HEK293 (cell line): ENCODE measurements at regions not wholly inside any gene's neighbourhood (a gene's known extent, or its start where the extent isn't known, plus 50 kb on each side); places are given as distances from the start of the nearest gene placed in this dataset.

Experiments
- CTCF ChIA-PET: fragments of 350-600 bp; formaldehyde crosslinking; extraction: SDS; loops from one replicate; lab custom pipeline; 2021; ENCODE audit warnings: antibody characterized with exemption; lab: Yijun Ruan, JAX
- POLR2A ChIA-PET: fragments of 300-600 bp; formaldehyde crosslinking; extraction: SDS; loops from one replicate; lab custom pipeline; 2020; ENCODE audit warnings: antibody characterized with exemption, inconsistent platforms; lab: Yijun Ruan, JAX
- H3K27ac ChIP-seq: fragments of 200-500 bp; sonication (Bioruptor generic); 2 replicates; pipeline ENCODE4 v1.5.1; 2014; ENCODE audit warnings: low read depth, low read length, control low read depth, inconsistent platforms; ENCODE audit errors: extremely low read depth
- H3K36me3 ChIP-seq, 2 experiments: fragments of 200-500 bp in 1 of 2; sonication (Bioruptor generic) in 1 of 2; 1 replicate in 1 of 2; 2 replicates in 1 of 2; pipeline ENCODE4 v1.5.1; 2014 to 2017; ENCODE audit warnings: inconsistent platforms in 2 of 2, low read length in 2 of 2; ENCODE audit not compliant: control insufficient read depth in 2 of 2, insufficient read depth in 1 of 2
- H3K4me1 ChIP-seq: fragments of 200-500 bp; sonication (Bioruptor generic); 2 replicates; pipeline ENCODE4 v1.5.1; 2014; ENCODE audit warnings: mild to moderate bottlenecking, low read length, inconsistent platforms; ENCODE audit not compliant: control insufficient read depth, insufficient read depth
- H3K4me3 ChIP-seq: 2 replicates; pipeline ENCODE4 v1.5.1; 2011; ENCODE audit warnings: low read depth, mild to moderate bottlenecking, control low read depth, low read length, moderate library complexity
- H3K9me3 ChIP-seq: fragments of 200-500 bp; sonication (Bioruptor generic); 2 replicates; pipeline ENCODE4 v1.5.1; 2014; ENCODE audit warnings: low read depth, low read length, inconsistent platforms; ENCODE audit not compliant: control insufficient read depth, insufficient read depth
- GLIS2 ChIP-seq: fragments of 450-650 bp; formaldehyde crosslinking; IDR thresholded peaks from 2 replicates; pipeline ENCODE4 v1.5.1; 2016; ENCODE audit warnings: missing biosample characterization, missing genetic modification characterization
- HOXD13 ChIP-seq: sonication (generic); formaldehyde crosslinking; IDR thresholded peaks from 2 replicates; pipeline ENCODE4 v1.8.0; 2022; ENCODE audit warnings: missing genetic modification reagents, borderline replicate concordance
- KLF7 ChIP-seq: fragments of 450-650 bp; formaldehyde crosslinking; IDR thresholded peaks from 2 replicates; pipeline ENCODE4 v1.5.1; 2016; ENCODE audit warnings: missing biosample characterization, missing genetic modification characterization, borderline replicate concordance
- KLF8 ChIP-seq: fragments of 450-650 bp; formaldehyde crosslinking; IDR thresholded peaks from 2 replicates; pipeline ENCODE4 v1.5.1; 2016; ENCODE audit warnings: missing biosample characterization, missing genetic modification characterization
- KLF9 ChIP-seq: fragments of 450-650 bp; formaldehyde crosslinking; IDR thresholded peaks from 2 replicates; pipeline ENCODE4 v1.5.1; 2016; ENCODE audit warnings: missing biosample characterization, missing genetic modification characterization, low read depth
- SCRT2 ChIP-seq: fragments of 450-650 bp; formaldehyde crosslinking; IDR thresholded peaks from 2 replicates; pipeline ENCODE4 v1.5.1; 2016; ENCODE audit warnings: missing biosample characterization, missing genetic modification characterization
- SETDB1 ChIP-seq: IDR thresholded peaks from one replicate; pipeline ENCODE4 v1.6.1; 2017; ENCODE audit warnings: mild to moderate bottlenecking, low read length, moderate library complexity, mixed read lengths; ENCODE audit not compliant: insufficient read length
- TRIM28 ChIP-seq: IDR thresholded peaks from 2 replicates; pipeline ENCODE4 v1.6.1; 2011; ENCODE audit warnings: low read length, control low read depth, borderline replicate concordance
- ZFP41 ChIP-seq: fragments of 450-650 bp; formaldehyde crosslinking; IDR thresholded peaks from 2 replicates; pipeline ENCODE4 v1.5.1; 2016; ENCODE audit warnings: missing biosample characterization, missing genetic modification characterization, borderline replicate concordance
- ZNF16 ChIP-seq: fragments of 450-650 bp; formaldehyde crosslinking; IDR thresholded peaks from 2 replicates; pipeline ENCODE4 v1.5.1; 2016; ENCODE audit warnings: low read depth, missing biosample characterization, missing genetic modification characterization
- ZNF169 ChIP-seq: fragments of 450-650 bp; formaldehyde crosslinking; IDR thresholded peaks from 2 replicates; pipeline ENCODE4 v1.5.1; 2016; ENCODE audit warnings: missing biosample characterization, missing genetic modification characterization
- ZNF19 ChIP-seq: fragments of 450-650 bp; formaldehyde crosslinking; IDR thresholded peaks from 2 replicates; pipeline ENCODE4; 2016; ENCODE audit warnings: missing biosample characterization, missing genetic modification characterization, low read depth
- ZNF23 ChIP-seq: fragments of 450-650 bp; formaldehyde crosslinking; IDR thresholded peaks from 2 replicates; pipeline ENCODE4 v1.5.1; 2016; ENCODE audit warnings: missing biosample characterization, missing genetic modification characterization, borderline replicate concordance
- ZNF350 ChIP-seq: fragments of 450-650 bp; formaldehyde crosslinking; IDR thresholded peaks from 2 replicates; pipeline ENCODE4 v1.5.0; 2017; ENCODE audit warnings: missing biosample characterization, mild to moderate bottlenecking, missing genetic modification characterization
- ZNF354C ChIP-seq: fragments of 450-650 bp; formaldehyde crosslinking; IDR thresholded peaks from 2 replicates; pipeline ENCODE4 v1.5.1; 2016; ENCODE audit warnings: missing biosample characterization, missing genetic modification characterization, low read depth, borderline replicate concordance
- ZNF394 ChIP-seq: fragments of 450-650 bp; formaldehyde crosslinking; IDR thresholded peaks from 2 replicates; pipeline ENCODE4 v1.5.1; 2016; ENCODE audit warnings: missing biosample characterization, missing genetic modification characterization, mild to moderate bottlenecking, moderate library complexity, borderline replicate concordance
- ZNF544 ChIP-seq: fragments of 450-650 bp; formaldehyde crosslinking; IDR thresholded peaks from 2 replicates; pipeline ENCODE4 v1.5.0; 2017; ENCODE audit warnings: missing biosample characterization, missing genetic modification characterization
- ZNF596 ChIP-seq: fragments of 450-650 bp; IDR thresholded peaks from 2 replicates; pipeline ENCODE4 v1.5.0; 2018; ENCODE audit warnings: missing biosample characterization, mild to moderate bottlenecking, missing genetic modification characterization, moderate library complexity
- ZNF600 ChIP-seq: fragments of 450-650 bp; formaldehyde crosslinking; IDR thresholded peaks from 2 replicates; pipeline ENCODE4 v1.5.1; 2016; ENCODE audit warnings: missing biosample characterization, missing genetic modification characterization
- ZNF654 ChIP-seq: fragments of 450-650 bp; formaldehyde crosslinking; IDR thresholded peaks from 2 replicates; pipeline ENCODE4 v1.5.1; 2016; ENCODE audit warnings: low read depth, missing biosample characterization, missing genetic modification characterization
- ZNF660 ChIP-seq: fragments of 450-650 bp; IDR thresholded peaks from 2 replicates; pipeline ENCODE4 v1.5.1; 2018; ENCODE audit warnings: missing biosample characterization, mild to moderate bottlenecking, missing genetic modification characterization
- ZNF677 ChIP-seq: fragments of 450-650 bp; IDR thresholded peaks from 2 replicates; pipeline ENCODE4 v1.5.0; 2018; ENCODE audit warnings: missing biosample characterization, mild to moderate bottlenecking, missing genetic modification characterization, moderate library complexity
- ZNF701 ChIP-seq: fragments of 450-650 bp; formaldehyde crosslinking; IDR thresholded peaks from 2 replicates; pipeline ENCODE4 v1.5.1; 2016; ENCODE audit warnings: missing biosample characterization, missing genetic modification characterization
- ZNF785 ChIP-seq: fragments of 450-650 bp; formaldehyde crosslinking; IDR thresholded peaks from 2 replicates; pipeline ENCODE4 v1.5.1; 2016; ENCODE audit warnings: missing biosample characterization, missing genetic modification characterization
- ZNF791 ChIP-seq: fragments of 450-650 bp; formaldehyde crosslinking; IDR thresholded peaks from 2 replicates; pipeline ENCODE4 v1.5.1; 2016; ENCODE audit warnings: missing biosample characterization, missing genetic modification characterization
- ZSCAN30 ChIP-seq: fragments of 450-650 bp; IDR thresholded peaks from 2 replicates; pipeline ENCODE4 v1.5.1; 2018; ENCODE audit warnings: missing biosample characterization, mild to moderate bottlenecking, missing genetic modification characterization, moderate library complexity
- TF ChIP-seq, protein P1 (sequence below): fragments of 450-650 bp; formaldehyde crosslinking; IDR thresholded peaks from 2 replicates; pipeline ENCODE4 v1.5.0; 2017; ENCODE audit warnings: missing biosample characterization, missing genetic modification characterization, borderline replicate concordance
- TF ChIP-seq, protein P2 (sequence below): fragments of 450-650 bp; formaldehyde crosslinking; IDR thresholded peaks from 2 replicates; pipeline ENCODE4 v1.5.1; 2017; ENCODE audit warnings: missing biosample characterization, missing genetic modification characterization
- TF ChIP-seq, protein P3 (sequence below): fragments of 450-650 bp; formaldehyde crosslinking; IDR thresholded peaks from 2 replicates; pipeline ENCODE4 v1.5.1; 2016; ENCODE audit warnings: missing biosample characterization, missing genetic modification characterization

GRCh38 chr15:95616306-95616705 is 714.2 kb upstream of the NR2F2 start:
- no peaks in the 10 kb centered on the region for H3K9me3 ChIP-seq
- TF ChIP-seq TRIM28 (no peak), ZSCAN30 (no peak), ZNF600 (tag by site-specific recombination) (no peak), KLF8 (tag by site-specific recombination) (no peak), ZNF785 (tag by site-specific recombination) (no peak)
- H3K4me3 ChIP-seq = no peak overlapping the region
- H3K4me1 ChIP-seq = no peaks in the 10 kb centered on the region
- POLR2A ChIA-PET = no interaction called here
- CTCF ChIA-PET = interaction anchor here (0.5 to 0.6 kb wide), 2 partner anchors 12 to 367 kb away, joined by 3 to 7 read pairs; no protein-coding TSS in a partner anchor
- H3K36me3 ChIP-seq = no peaks in the 10 kb centered on the region
- H3K27ac ChIP-seq = no peak overlapping the region

DNA sequence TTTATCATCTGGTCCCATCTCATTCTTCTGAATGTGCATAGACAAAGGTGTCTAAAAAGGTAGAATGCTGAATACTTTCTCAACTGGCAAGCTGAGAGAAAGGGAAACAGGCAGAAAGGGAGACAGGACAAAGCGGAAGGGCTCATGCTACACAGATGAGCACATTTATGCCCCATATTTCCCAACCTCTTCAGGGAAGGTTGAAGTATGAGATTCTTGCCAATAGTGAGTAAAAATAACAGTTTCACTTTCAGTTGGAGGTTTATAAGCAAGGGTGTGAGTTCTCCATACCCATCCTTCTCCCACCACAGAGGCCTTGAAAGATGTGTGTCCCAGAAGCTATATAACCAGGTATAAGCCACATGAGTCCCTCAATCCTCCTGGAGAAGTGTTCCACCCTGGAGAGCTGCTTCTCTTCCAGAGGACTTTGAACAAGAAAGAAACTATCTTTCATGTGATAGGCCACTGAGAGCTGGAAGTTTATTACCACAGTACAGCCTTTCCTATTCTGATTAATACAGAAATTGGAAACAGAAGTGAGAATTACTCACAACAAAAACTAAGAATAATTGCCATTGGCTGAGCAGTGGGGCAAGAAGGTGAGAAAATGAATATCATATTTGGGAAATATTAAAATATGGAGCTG is 709.4 kb upstream of the NR2F2 start:
- Histone ChIP-seq H3K9me3 (no peaks in the 10 kb centered on the region), H3K27ac (no peak overlapping the region), H3K36me3 (no peaks in the 10 kb centered on the region), H3K4me1 (no peaks in the 10 kb centered on the region; the same call in 1 of the 2 replicates), H3K4me3 (no peak overlapping the region)
- CTCF ChIA-PET = interaction anchor here (0.6 to 1.2 kb wide), 2 partner anchors 11 to 1603 kb away, joined by 3 to 5 read pairs; no protein-coding TSS in a partner anchor
- POLR2A ChIA-PET = no interaction called here
- TF ChIP-seq, protein P1, sequence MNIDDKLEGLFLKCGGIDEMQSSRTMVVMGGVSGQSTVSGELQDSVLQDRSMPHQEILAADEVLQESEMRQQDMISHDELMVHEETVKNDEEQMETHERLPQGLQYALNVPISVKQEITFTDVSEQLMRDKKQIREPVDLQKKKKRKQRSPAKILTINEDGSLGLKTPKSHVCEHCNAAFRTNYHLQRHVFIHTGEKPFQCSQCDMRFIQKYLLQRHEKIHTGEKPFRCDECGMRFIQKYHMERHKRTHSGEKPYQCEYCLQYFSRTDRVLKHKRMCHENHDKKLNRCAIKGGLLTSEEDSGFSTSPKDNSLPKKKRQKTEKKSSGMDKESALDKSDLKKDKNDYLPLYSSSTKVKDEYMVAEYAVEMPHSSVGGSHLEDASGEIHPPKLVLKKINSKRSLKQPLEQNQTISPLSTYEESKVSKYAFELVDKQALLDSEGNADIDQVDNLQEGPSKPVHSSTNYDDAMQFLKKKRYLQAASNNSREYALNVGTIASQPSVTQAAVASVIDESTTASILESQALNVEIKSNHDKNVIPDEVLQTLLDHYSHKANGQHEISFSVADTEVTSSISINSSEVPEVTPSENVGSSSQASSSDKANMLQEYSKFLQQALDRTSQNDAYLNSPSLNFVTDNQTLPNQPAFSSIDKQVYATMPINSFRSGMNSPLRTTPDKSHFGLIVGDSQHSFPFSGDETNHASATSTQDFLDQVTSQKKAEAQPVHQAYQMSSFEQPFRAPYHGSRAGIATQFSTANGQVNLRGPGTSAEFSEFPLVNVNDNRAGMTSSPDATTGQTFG (tag by site-specific recombination) = no peak
- TF ChIP-seq, protein P2, sequence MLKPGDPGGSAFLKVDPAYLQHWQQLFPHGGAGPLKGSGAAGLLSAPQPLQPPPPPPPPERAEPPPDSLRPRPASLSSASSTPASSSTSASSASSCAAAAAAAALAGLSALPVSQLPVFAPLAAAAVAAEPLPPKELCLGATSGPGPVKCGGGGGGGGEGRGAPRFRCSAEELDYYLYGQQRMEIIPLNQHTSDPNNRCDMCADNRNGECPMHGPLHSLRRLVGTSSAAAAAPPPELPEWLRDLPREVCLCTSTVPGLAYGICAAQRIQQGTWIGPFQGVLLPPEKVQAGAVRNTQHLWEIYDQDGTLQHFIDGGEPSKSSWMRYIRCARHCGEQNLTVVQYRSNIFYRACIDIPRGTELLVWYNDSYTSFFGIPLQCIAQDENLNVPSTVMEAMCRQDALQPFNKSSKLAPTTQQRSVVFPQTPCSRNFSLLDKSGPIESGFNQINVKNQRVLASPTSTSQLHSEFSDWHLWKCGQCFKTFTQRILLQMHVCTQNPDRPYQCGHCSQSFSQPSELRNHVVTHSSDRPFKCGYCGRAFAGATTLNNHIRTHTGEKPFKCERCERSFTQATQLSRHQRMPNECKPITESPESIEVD (tag by site-specific recombination) = no peak
- no peak for TF ChIP-seq ZNF544
- no peak for TF ChIP-seq KLF7 (tag by site-specific recombination)
- TF ChIP-seq ZNF660 (tag by site-specific recombination) = no peak
- no peak for TF ChIP-seq ZNF350 (tag by site-specific recombination)
- TF ChIP-seq ZNF677 = no peak
- no peak for TF ChIP-seq ZNF23
- TF ChIP-seq ZNF791 = no peak
- no peak for TF ChIP-seq ZNF394 (tag by site-specific recombination)
- TF ChIP-seq ZNF654 = no peak
- TF ChIP-seq KLF9 (tag by site-specific recombination) = no peak
- no peak for TF ChIP-seq ZNF701 (tag by site-specific recombination)
- TF ChIP-seq ZNF16 (tag by site-specific recombination) = no peak

DNA sequence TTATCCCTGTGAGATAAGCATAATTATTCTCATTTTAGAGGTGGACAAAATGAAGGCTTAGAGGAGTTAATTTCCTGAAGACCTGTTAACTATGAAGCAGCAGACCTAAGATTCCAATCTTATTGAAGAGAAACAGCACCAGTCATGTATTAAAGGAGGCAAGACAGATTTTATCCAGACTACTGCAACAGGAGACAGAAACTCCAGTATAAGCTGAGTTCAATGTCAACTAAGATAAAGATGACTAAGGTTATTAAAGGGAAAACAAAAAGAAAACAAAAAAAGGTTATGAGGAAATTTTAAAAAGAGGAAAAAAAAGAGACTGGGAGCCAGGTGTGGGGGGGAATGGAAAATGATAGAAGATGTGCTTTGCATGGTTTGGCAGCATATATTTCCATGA is 707.7 kb upstream of the NR2F2 start:
- Histone ChIP-seq H3K4me3 (no peak overlapping the region), H3K4me1 (no peaks in the 10 kb centered on the region; the same call in none of the 2 replicates), H3K27ac (no peak overlapping the region), H3K9me3 (no peaks in the 10 kb centered on the region), H3K36me3 (no peaks in the 10 kb centered on the region)
- CTCF ChIA-PET = no interaction called here
- TF ChIP-seq ZNF785 (tag by site-specific recombination) (no peak), ZNF677 (no peak), ZNF169 (tag by site-specific recombination) (peak; percentile 91), SCRT2 (tag by site-specific recombination) (no peak), ZNF596 (tag by site-specific recombination) (no peak), GLIS2 (tag by site-specific recombination) (no peak), ZFP41 (tag by site-specific recombination) (no peak), ZNF354C (tag by site-specific recombination) (no peak), ZNF19 (tag by site-specific recombination) (no peak), SETDB1 (peak; percentile 57), HOXD13 (CRISPR knock-in tag) (no peak)
- TF ChIP-seq, protein P3, sequence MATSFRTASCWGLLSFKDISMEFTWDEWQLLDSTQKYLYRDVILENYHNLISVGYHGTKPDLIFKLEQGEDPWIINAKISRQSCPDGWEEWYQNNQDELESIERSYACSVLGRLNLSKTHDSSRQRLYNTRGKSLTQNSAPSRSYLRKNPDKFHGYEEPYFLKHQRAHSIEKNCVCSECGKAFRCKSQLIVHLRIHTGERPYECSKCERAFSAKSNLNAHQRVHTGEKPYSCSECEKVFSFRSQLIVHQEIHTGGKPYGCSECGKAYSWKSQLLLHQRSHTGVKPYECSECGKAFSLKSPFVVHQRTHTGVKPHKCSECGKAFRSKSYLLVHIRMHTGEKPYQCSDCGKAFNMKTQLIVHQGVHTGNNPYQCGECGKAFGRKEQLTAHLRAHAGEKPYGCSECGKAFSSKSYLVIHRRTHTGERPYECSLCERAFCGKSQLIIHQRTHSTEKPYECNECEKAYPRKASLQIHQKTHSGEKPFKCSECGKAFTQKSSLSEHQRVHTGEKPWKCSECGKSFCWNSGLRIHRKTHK (tag by site-specific recombination) = no peak
- POLR2A ChIA-PET = no interaction called here
